GM21717 (cell line): ENCODE measurements at regions not wholly inside any gene's neighbourhood (a gene's known extent, or its start where the extent isn't known, plus 50 kb on each side); places are given as distances from the start of the nearest gene placed in this dataset.

Experiments used
- ATAC-seq: cut with Tn5 transposase; IDR thresholded peaks from one replicate; pipeline ENCODE4 v1.9.1; 2021; ENCODE audit warnings: mild to moderate bottlenecking, moderate library complexity; ENCODE audit not compliant: unreplicated experiment

DNA sequence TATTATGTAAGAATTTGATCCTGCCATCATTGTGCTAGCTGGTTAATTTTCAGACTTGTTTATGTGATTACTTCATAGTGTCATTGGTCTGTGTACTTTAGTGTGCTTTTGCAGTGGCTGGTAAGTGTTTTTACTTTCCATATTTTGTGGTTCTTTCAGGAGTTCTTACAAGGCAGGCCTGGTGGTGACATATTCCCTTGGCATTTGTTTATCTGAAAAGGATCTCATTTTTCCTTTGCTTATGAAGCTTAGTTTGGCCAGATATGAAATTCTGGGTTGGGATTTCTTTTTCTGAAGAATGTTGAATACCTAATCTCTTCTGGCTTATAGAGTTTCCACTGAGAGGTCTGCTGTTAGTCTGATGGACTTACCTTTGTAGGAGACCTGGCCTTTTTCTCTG lies 72.8 kb upstream of the MC4R start:
- ATAC-seq = no peak

DNA sequence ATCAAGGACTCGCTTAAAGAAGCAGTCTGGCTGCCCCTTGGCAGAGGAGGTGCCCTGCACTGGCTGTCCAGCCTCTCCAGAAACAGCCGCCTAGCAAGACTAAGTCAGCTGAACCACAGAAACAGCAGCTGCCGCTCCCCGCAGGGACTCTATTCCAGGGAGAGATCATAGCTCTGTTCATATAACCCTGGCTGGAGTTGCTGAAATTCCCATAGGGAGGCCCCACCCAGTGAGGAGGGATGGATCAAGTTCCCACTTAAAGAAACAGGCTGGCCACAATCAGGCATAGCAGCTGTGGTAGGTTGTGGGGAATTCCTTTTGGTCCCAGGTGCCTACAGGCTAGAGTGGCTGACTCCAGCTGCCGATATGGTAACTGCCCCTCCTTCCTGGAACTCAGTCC lies 74.2 kb upstream of the MC4R start:
- ATAC-seq = no peak

GRCh38 chr18:60448487-60449267 lies 76.1 kb upstream of the MC4R start:
- no peak for ATAC-seq

DNA sequence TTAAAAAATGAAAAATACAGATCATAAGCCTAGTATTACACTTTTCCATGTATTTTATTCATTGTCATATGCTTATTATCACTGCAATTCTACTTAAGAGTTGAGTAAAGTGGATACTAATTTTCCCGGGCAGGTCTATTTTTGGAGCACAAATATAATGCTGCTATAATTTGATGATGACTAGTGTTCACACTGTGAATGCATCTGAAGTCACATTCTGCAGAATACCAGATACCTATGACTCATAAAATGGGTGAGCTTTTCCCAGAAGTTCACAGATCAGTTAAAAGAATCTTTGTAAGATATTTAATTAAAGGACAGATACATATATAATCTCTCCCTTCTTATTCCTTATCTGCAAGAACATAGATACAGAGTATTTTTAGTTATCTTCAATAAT lies 79.8 kb upstream of the MC4R start:
- ATAC-seq = no peak

DNA sequence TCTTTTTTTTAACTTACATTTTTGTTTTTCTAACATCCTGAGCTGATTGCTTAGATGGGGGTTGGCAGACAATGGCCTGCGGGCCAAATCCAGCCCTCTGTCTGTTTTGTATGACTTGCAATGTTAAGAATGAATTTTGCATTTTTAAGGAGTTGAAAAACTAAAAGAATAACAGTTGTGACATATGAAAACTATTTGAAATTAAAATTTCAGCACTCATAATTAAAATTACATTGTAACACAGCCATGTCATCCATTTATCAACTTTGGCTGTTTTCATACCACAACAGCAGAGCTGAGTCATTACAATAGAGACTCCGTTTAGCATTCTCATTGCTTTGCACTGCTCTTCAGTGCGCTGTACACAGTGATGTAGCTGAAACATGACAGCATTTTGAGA lies 94.1 kb upstream of the MC4R start:
- no peak for ATAC-seq

GRCh38 chr18:60469387-60470100 lies 97.0 kb upstream of the MC4R start:
- no peak for ATAC-seq

GRCh38 chr18:60471652-60472051 lies 99.1 kb upstream of the MC4R start:
- ATAC-seq = no peak

DNA sequence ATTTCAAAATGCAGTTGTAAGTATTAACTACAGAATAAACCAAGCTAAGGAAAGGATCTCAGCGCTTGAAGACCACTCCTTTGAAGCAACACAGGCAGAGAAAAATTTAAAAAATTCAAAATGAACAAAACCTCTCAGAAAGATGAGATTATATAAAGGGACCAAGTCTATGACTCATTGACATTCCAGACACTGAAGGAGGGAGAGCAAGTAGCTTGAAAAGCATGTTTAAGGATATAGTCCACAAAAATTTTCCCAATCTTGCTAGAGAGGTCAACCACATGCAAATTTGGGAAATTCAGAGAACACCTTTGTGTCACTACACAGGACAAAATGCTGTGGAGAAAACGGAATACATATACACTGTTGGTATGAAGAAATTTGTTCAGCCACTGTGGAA lies 112.6 kb upstream of the MC4R start:
- ATAC-seq = no peak

GRCh38 chr18:60493066-60493465 lies 120.5 kb upstream of the MC4R start:
- ATAC-seq = no peak

- no peak for ATAC-seq
Observed at GRCh38 chr18:60499675-60500074, 127.1 kb upstream of the MC4R start.

DNA sequence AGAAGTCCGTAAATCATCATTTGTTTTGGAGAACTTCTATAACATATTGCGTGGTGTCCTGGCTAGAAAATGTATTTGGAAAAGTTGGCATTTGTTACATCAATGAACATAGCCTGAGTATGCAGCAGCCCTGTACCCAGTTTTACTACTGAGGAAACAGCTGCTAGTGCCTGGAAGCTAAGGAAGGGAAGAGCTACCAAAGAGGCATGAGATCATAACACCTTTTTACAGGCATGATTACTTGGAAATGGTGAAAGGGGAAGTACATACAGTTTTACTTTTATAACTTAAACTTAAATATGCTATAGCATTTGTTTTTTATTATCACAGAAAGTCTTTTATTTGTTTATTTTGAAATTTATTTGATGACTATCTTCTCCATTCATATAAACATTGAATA lies 128.4 kb upstream of the MC4R start:
- ATAC-seq = no peak

- ATAC-seq = no peak
Observed at GRCh38 chr18:60502591-60502990, 130.0 kb upstream of the MC4R start.

DNA sequence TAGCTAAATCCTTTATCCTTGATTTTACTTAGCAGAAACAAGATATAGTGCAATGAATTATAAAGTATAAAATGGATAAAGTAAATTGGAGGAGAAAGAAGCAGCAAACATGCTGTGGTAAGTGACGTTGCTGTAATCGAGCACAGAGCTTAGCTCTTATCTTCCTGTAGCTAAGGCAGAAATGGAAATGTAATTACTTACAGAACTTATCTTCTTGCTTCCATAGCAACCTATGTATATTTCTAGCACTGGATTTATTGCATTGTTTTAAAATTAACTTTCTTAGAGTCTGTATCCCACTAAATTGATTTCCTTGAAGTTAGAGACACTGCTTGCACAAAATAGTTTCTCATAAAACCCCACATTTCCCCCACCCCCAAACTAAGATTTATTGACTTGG lies 130.6 kb upstream of the MC4R start:
- no peak for ATAC-seq

DNA sequence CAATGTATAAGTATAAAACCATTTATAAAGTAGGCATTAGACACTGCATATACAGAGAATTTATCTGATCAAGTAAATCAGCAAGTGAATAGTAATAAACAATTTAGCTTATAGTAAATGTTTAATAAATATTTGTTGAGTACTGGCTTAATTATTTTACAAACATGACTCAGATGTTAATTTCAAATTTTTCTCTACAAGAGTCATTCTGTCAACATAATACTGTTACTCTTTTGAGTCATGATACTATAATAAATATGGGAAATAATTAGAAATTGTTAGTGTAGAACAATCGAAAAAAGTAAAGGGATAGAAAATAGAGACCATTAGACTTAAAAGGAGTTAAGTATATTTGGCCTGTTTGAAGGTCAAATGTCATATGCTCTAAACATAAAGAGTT lies 133.6 kb upstream of the MC4R start:
- ATAC-seq = no peak

DNA sequence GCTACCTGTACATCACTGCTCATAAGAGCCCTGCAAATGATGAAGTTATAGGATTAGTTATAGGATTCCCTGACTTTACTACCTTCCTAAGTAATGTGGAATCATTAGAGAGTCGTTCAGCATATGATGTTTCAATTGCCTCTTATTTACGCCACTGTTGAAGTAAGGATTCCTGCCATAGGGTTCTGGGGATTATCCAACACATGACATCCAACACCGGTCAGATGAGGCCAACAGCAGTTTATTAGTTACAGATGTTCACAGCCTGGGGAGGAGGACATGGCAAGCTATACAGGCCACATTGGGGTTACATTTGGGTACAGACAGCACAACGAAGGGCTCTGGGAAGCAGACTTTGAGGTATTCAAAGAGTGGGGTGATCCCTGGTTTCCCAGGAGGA lies 134.1 kb upstream of the MC4R start:
- ATAC-seq = no peak

DNA sequence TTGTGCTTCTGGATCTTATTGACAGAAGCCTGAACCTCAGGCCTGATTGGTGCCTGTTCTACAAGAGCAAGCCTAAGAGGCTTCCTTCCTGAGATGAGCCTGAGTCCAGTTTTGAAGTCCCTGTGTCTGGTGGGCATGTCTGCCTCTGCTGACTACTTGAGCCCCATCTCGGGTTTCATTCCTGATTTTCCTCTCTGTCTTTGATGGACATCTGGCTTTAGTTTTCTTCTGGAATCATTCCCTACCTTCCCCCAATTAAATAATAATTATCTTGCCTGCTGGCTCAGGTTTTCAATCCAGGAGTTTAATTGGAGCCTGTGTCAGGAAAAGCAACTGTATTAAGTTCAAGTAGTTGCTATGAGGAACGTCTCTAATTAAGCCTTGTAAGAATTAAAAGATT lies 135.5 kb upstream of the MC4R start:
- no peak for ATAC-seq

GRCh38 chr18:60534538-60534937 lies 162.0 kb upstream of the MC4R start:
- ATAC-seq = no peak

GRCh38 chr18:60537074-60537473 lies 164.5 kb upstream of the MC4R start:
- no peak for ATAC-seq

GRCh38 chr18:60538891-60539290 lies 166.3 kb upstream of the MC4R start:
- no peak for ATAC-seq

DNA sequence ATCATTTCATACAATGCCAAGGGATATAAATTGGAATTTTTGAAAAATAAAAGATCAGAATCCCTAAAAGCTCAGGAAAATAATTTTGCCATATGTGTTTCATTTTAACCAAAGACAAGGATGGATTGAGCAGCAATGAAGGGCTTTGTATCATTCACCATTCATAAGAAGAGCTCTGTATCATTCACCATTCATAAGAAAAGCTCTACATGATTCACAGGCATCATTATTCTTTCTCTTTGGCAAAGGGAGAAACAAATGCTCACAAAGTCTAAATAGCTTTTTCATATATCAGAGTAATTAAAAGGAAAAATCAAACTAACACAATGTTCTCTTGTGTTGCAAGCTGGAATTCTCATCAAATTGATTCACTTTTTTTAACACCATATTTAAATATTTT lies 169.1 kb upstream of the MC4R start:
- ATAC-seq = no peak

DNA sequence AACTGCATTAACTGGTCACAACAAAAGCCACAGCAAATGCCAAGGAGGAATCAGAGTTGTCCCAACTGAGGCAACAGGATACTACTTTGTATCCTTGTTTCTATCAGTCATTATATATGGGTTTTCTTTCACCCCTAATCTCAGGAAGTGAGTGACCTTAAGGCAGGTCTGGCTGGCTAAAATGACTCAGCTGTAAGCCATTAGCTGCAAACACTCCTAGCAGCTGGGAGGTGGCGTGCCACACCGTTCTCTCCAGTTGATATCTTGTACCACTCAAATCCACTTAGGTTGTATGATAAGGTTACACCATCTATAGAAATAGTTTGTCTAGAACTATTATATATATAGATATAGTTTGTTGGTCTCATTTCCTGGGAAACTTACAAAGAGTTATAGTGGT lies 171.1 kb upstream of the MC4R start:
- no peak for ATAC-seq

GRCh38 chr18:60549338-60549960 lies 176.9 kb upstream of the MC4R start:
- ATAC-seq = no peak
